Prostate gland (tissue), 2 donors: ENCODE measurements at regions not wholly inside any gene's neighbourhood (a gene's known extent, or its start where the extent isn't known, plus 50 kb on each side); places are given as distances from the start of the nearest gene placed in this dataset.

Experiments
- DNase-seq: peaks from one replicate; pipeline ENCODE4 v3.0.0-alpha.2; 2019; ENCODE audit warnings: low spot score
- H3K27ac ChIP-seq, 2 donors: fragments of 200-600 bp; sonication (generic); 2 replicates each; pipeline ENCODE4 v1.5.1; 2017 to 2019
- H3K27me3 ChIP-seq: fragments of 200-600 bp; sonication (generic); replicated peaks from 2 replicates; pipeline ENCODE4 v1.5.1; 2019; ENCODE audit not compliant: insufficient read depth
- H3K36me3 ChIP-seq, 2 donors: fragments of 200-600 bp; sonication (generic); 1 replicate in 1 of 2; 2 replicates in 1 of 2; pipeline versions ENCODE4 v1.5.1 to v1.8.1; 2017 to 2019
- H3K4me1 ChIP-seq: fragments of 200-600 bp; sonication (generic); replicated peaks from 2 replicates; pipeline ENCODE4 v1.5.1; 2019
- H3K4me3 ChIP-seq, 2 donors: fragments of 200-600 bp; sonication (generic); 2 replicates each; pipeline ENCODE4 v1.5.1; 2017 to 2019
- H3K9me3 ChIP-seq: fragments of 200-600 bp; sonication (generic); 2 replicates; pipeline ENCODE4 v1.5.1; 2017
- POLR2A ChIP-seq: fragments of 450-650 bp; IDR thresholded peaks from one replicate; pipeline ENCODE4 v1.6.1; 2016; ENCODE audit warnings: antibody characterized with exemption, mild to moderate bottlenecking
- POLR2AphosphoS5 ChIP-seq: sonication (generic); formaldehyde crosslinking; IDR thresholded peaks from one replicate; pipeline ENCODE4 v1.6.1; 2017; ENCODE audit warnings: antibody characterized with exemption
- WGBS: methylation state at CpG from one replicate; pipeline ENCODE4 v1.1.5; 2018; 5-methylcytosine and 5-hydroxymethylcytosine counted together
- intact Hi-C: fragments of 100-400 bp; cut with DNase I; formaldehyde crosslinking; loops from one replicate; pipeline ENCODE4 v1.14.2; 2022
- TF ChIP-seq, protein P1 (sequence below), 4 experiments: fragments of 200-600 bp in 2 of 4; fragments of 450-650 bp in 2 of 4; sonication (generic) in 2 of 4; IDR thresholded peaks; 1 replicate in 3 of 4; 2 replicates in 1 of 4; pipeline ENCODE4 v1.5.1; 2016 to 2019; ENCODE audit warnings: antibody characterized with exemption in 4 of 4, mild to moderate bottlenecking in 2 of 4, moderate library complexity in 2 of 4

DNA sequence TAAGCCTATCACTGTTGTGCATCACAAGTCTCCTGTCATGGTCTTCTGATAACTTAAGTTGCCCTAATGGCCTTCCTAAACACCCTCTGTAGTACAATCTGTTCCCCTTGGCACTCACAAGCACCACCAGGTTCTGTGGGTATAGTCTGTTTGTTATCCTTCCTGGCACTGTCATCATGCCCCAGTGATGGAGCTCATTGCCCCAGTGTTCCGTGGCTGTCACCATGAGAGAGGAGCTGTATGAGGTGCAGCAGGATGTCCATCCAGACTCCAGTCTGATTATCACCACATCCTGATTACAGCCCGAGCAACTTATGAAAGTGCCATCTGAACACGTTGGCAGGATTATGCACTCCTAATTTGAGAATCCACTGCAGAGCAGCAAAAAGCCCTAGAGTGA is 380.1 kb downstream of the FRK start:
- H3K4me1 ChIP-seq = no peaks in the 10 kb centered on the region
- WGBS = 76% methylated on average over 3 of the region's 3 CpGs
- H3K27ac ChIP-seq = no peak overlapping the region
- intact Hi-C loops = no loop called here
- no peaks in the 10 kb centered on the region for H3K36me3 ChIP-seq
- TF ChIP-seq POLR2AphosphoS5 = no peak
- TF ChIP-seq POLR2A = no peak
- H3K4me3 ChIP-seq = no peak overlapping the region
- no peaks in the 10 kb centered on the region for H3K9me3 ChIP-seq
- H3K27me3 ChIP-seq = no peaks in the 10 kb centered on the region
- no peak for DNase-seq

DNA sequence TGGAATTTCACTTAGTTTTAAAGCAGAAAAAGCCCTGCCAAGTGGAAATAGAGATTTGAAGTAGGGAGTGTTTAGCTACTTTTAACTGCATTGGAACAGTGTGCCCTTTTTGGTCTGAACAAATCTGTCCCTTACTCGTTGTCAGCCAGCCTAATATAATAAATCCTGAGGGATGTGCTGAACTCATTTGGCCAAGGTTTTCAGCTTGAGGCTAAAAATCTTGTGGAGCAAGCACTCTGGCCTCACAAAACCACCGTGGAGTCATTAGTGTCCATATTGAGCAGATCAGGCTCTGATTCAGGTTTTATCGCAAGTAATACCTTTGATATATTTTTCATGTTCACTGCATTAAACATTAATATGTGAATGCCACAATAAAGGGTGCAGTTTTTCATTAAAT is 383.5 kb downstream of the FRK start:
- H3K9me3 ChIP-seq = no peaks in the 10 kb centered on the region
- no peaks in the 10 kb centered on the region for H3K36me3 ChIP-seq
- H3K27ac ChIP-seq = no peak overlapping the region
- no peaks in the 10 kb centered on the region for H3K27me3 ChIP-seq
- H3K4me3 ChIP-seq = no peak overlapping the region
- TF ChIP-seq POLR2A (no peak), POLR2AphosphoS5 (no peak)
- TF ChIP-seq, protein P1, sequence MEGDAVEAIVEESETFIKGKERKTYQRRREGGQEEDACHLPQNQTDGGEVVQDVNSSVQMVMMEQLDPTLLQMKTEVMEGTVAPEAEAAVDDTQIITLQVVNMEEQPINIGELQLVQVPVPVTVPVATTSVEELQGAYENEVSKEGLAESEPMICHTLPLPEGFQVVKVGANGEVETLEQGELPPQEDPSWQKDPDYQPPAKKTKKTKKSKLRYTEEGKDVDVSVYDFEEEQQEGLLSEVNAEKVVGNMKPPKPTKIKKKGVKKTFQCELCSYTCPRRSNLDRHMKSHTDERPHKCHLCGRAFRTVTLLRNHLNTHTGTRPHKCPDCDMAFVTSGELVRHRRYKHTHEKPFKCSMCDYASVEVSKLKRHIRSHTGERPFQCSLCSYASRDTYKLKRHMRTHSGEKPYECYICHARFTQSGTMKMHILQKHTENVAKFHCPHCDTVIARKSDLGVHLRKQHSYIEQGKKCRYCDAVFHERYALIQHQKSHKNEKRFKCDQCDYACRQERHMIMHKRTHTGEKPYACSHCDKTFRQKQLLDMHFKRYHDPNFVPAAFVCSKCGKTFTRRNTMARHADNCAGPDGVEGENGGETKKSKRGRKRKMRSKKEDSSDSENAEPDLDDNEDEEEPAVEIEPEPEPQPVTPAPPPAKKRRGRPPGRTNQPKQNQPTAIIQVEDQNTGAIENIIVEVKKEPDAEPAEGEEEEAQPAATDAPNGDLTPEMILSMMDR (IDR thresholded peaks at IDR 0.05) = no peak
- H3K4me1 ChIP-seq = no peaks in the 10 kb centered on the region
- intact Hi-C loops = no loop called here
- no peak for DNase-seq
- WGBS = 42% methylated on average over 3 of the region's 3 CpGs

DNA sequence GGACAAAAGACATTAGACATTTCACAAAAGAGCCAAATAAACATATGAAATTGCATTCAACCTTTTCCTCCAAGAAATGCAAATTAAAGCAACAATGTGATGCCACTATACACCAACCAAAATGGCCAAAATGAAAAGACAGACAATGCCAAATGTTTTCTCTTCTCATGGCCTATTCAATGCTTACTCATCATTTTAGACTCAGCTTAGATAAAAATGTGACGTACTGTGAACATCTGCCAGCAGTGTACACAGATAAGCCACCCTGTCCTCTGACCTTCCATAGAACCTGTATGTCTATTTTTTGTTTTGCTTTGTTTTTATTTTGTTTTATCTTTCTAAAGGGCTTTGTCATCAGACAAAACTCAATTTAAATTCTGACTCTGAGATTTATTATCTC is 385.2 kb downstream of the FRK start:
- H3K36me3 ChIP-seq = no peaks in the 10 kb centered on the region
- H3K27me3 ChIP-seq = no peaks in the 10 kb centered on the region
- H3K9me3 ChIP-seq = no peaks in the 10 kb centered on the region
- H3K4me1 ChIP-seq = no peaks in the 10 kb centered on the region
- no peak overlapping the region for H3K4me3 ChIP-seq
- intact Hi-C loops = no loop called here
- no peak for DNase-seq
- no peak overlapping the region for H3K27ac ChIP-seq
- TF ChIP-seq POLR2AphosphoS5 = no peak
- no peak for TF ChIP-seq POLR2A
- TF ChIP-seq, protein P1 (IDR thresholded peaks at IDR 0.05) = no peak
- 83% methylated on average over 1 of the region's 1 CpG for WGBS

DNA sequence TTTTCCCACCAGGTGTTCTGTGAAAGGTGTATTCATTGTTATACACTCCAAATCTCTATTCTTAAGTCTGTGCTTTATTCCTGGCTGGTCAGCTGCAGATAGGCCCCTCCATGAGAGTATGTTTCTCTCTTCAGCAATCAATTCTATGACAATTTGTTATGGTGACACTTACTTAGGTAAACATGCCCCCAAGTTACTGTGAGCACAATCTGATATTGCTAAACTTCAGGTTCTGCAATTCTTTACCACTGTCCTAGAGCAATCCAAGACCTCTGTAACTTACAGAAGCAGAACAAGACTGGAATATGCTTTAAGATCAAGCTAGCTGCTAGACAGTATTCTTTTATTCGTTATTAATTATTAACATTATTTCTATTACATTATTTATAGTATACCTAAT is 391.9 kb downstream of the FRK start:
- H3K9me3 ChIP-seq = no peaks in the 10 kb centered on the region
- H3K27me3 ChIP-seq = no peaks in the 10 kb centered on the region
- no peak overlapping the region for H3K4me3 ChIP-seq
- no peak for DNase-seq
- WGBS = 90% methylated on average over 1 of the region's 1 CpG
- no peak for TF ChIP-seq POLR2A
- TF ChIP-seq, protein P1 (IDR thresholded peaks at IDR 0.05) = no peak
- no peak for TF ChIP-seq POLR2AphosphoS5
- no peaks in the 10 kb centered on the region for H3K4me1 ChIP-seq
- H3K36me3 ChIP-seq = no peaks in the 10 kb centered on the region
- no peak overlapping the region for H3K27ac ChIP-seq
- intact Hi-C loops = no loop called here

DNA sequence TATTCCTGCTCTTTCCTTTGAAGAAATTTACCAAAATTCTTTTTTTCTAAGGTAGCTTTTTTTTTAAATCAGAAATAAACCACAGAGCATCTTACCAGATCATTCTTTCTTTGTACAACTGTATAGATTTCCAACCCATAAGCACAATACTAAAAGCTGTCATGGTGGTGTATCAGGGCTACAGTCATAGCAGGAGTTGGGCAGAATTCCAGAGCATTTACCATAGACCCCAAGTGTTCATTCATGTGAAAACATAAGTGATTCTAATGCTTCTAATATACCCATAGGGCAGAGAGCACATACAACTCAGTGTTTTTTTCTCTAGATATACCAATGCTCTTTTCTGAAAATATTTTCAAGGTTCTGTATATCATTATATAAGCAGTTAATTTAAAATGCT is 392.5 kb downstream of the FRK start:
- Histone ChIP-seq H3K27me3 (no peaks in the 10 kb centered on the region), H3K4me1 (no peaks in the 10 kb centered on the region), H3K9me3 (no peaks in the 10 kb centered on the region), H3K36me3 (no peaks in the 10 kb centered on the region), H3K4me3 (no peak overlapping the region), H3K27ac (no peak overlapping the region)
- intact Hi-C loops = no loop called here
- DNase-seq = no peak
- TF ChIP-seq, protein P1 (IDR thresholded peaks at IDR 0.05) = no peak
- TF ChIP-seq POLR2AphosphoS5 (no peak), POLR2A (no peak)
